ENCODE measurements at regions not wholly inside any gene's neighbourhood (a gene's known extent, or its start where the extent isn't known, plus 50 kb on each side); places are given as distances from the start of the nearest gene placed in this dataset.

- H3K4me3 ChIP-seq (replicated peaks; ENCODE audit: insufficient read depth, low read length) = no peak overlapping the region
- H3K27me3 ChIP-seq (ENCODE audit: insufficient read depth, poor library complexity, severe bottlenecking) = no peaks in the 10 kb centered on the region
- no peak for TF ChIP-seq SPI1 (IDR thresholded peaks at IDR 0.05; ENCODE audit: borderline replicate concordance, low read depth)
- no peak for TF ChIP-seq CTCF (IDR thresholded peaks at IDR 0.05; ENCODE audit: insufficient read depth, low read length)
- TF ChIP-seq REST (IDR thresholded peaks at IDR 0.05; ENCODE audit: insufficient replicate concordance, low read depth) = no peak
- no peak for TF ChIP-seq POLR2AphosphoS5 (IDR thresholded peaks at IDR 0.05; ENCODE audit: low read depth)
- no peak for TF ChIP-seq GABPA (IDR thresholded peaks at IDR 0.05; ENCODE audit: low read depth)
- DNase-seq (ENCODE audit: low read depth in 1 of 2, low spot score in 1 of 2) = no peak
- H3K27ac ChIP-seq (replicated peaks) = no peak overlapping the region
These were observed 243.8 kb upstream of the TLE3 start for GRCh38 chr15:70341566-70341965.

GRCh38 chr15:70340494-70340870 is 242.8 kb upstream of the TLE3 start:
- no peak for TF ChIP-seq SPI1 (IDR thresholded peaks at IDR 0.05; ENCODE audit: borderline replicate concordance, low read depth)
- no peak for TF ChIP-seq POLR2AphosphoS5 (IDR thresholded peaks at IDR 0.05; ENCODE audit: low read depth)
- no peak for TF ChIP-seq GABPA (IDR thresholded peaks at IDR 0.05; ENCODE audit: low read depth)
- TF ChIP-seq REST (IDR thresholded peaks at IDR 0.05; ENCODE audit: insufficient replicate concordance, low read depth) = no peak
- TF ChIP-seq CTCF (IDR thresholded peaks at IDR 0.05; ENCODE audit: insufficient read depth, low read length) = no peak
- Histone ChIP-seq H3K27ac (replicated peaks) (0 out of 2 replicates have a peak overlapping the region, but pooled peaks have one; percentile 24), H3K4me3 (replicated peaks; ENCODE audit: insufficient read depth, low read length) (no peak overlapping the region), H3K27me3 (ENCODE audit: insufficient read depth, poor library complexity, severe bottlenecking) (no peaks in the 10 kb centered on the region)
- no peak for DNase-seq (ENCODE audit: low read depth in 1 of 2, low spot score in 1 of 2)

- DNase-seq (ENCODE audit: low read depth in 1 of 2, low spot score in 1 of 2) = peak; percentile 44 to 53
- H3K27ac ChIP-seq (replicated peaks) = 0 out of 2 replicates have a peak overlapping the region, but pooled peaks have one; percentile 24
- TF ChIP-seq CTCF (IDR thresholded peaks at IDR 0.05; ENCODE audit: insufficient read depth, low read length) (no peak), POLR2AphosphoS5 (IDR thresholded peaks at IDR 0.05; ENCODE audit: low read depth) (no peak), SPI1 (IDR thresholded peaks at IDR 0.05; ENCODE audit: borderline replicate concordance, low read depth) (no peak), GABPA (IDR thresholded peaks at IDR 0.05; ENCODE audit: low read depth) (no peak), REST (IDR thresholded peaks at IDR 0.05; ENCODE audit: insufficient replicate concordance, low read depth) (no peak)
- H3K4me3 ChIP-seq (replicated peaks; ENCODE audit: insufficient read depth, low read length) = no peak overlapping the region
- no peaks in the 10 kb centered on the region for H3K27me3 ChIP-seq (ENCODE audit: insufficient read depth, poor library complexity, severe bottlenecking)
These were observed 242.1 kb upstream of the TLE3 start for GRCh38 chr15:70339571-70340493.
